Liver (tissue), 3 donors: ENCODE measurements at regions not wholly inside any gene's neighbourhood (a gene's known extent, or its start where the extent isn't known, plus 50 kb on each side); places are given as distances from the start of the nearest gene placed in this dataset.

Experiments
- CTCF ChIP-seq: fragments of 150-350 bp; IDR thresholded peaks from 2 replicates; pipeline ENCODE4 v1.5.1; 2017; ENCODE audit warnings: improper control_type of control experiment, low read depth, low read length; ENCODE audit not compliant: missing input control
- EGR1 ChIP-seq, 2 donors: IDR thresholded peaks; 2 replicates each; pipeline ENCODE4 v1.6.1; 2016 to 2018; ENCODE audit warnings: antibody characterized with exemption in 2 of 2, low read depth in 2 of 2
- FOXA1 ChIP-seq: IDR thresholded peaks from 2 replicates; pipeline ENCODE4 v1.6.1; 2016; ENCODE audit warnings: antibody characterized with exemption
- GABPA ChIP-seq, 2 donors: IDR thresholded peaks in 1 of 2; conservative IDR thresholded peaks in 1 of 2; 2 replicates each; pipeline ENCODE4 v1.6.1; 2016; ENCODE audit warnings: antibody characterized with exemption in 2 of 2, mild to moderate bottlenecking in 1 of 2, moderate library complexity in 1 of 2
- HNF4G ChIP-seq: IDR thresholded peaks from 2 replicates; pipeline ENCODE4 v1.6.1; 2016; ENCODE audit warnings: antibody characterized with exemption
- JUND ChIP-seq, 2 donors: IDR thresholded peaks; 2 replicates each; pipeline ENCODE4 v1.6.1; 2016; ENCODE audit warnings: antibody characterized with exemption in 2 of 2
- MAX ChIP-seq: IDR thresholded peaks from 2 replicates; pipeline ENCODE4 v1.6.1; 2016; ENCODE audit warnings: antibody characterized with exemption
- SP1 ChIP-seq: IDR thresholded peaks from 2 replicates; pipeline ENCODE4 v1.6.1; 2018; ENCODE audit warnings: antibody characterized with exemption, mild to moderate bottlenecking
- TAF1 ChIP-seq: conservative IDR thresholded peaks from 2 replicates; pipeline ENCODE4 v1.6.1; 2016; ENCODE audit warnings: antibody characterized with exemption, mild to moderate bottlenecking
- YY1 ChIP-seq: IDR thresholded peaks from 2 replicates; pipeline ENCODE4 v1.6.1; 2016; ENCODE audit warnings: antibody characterized with exemption, mild to moderate bottlenecking
- donor health status: healthy.
- donor health status: healthy.

DNA sequence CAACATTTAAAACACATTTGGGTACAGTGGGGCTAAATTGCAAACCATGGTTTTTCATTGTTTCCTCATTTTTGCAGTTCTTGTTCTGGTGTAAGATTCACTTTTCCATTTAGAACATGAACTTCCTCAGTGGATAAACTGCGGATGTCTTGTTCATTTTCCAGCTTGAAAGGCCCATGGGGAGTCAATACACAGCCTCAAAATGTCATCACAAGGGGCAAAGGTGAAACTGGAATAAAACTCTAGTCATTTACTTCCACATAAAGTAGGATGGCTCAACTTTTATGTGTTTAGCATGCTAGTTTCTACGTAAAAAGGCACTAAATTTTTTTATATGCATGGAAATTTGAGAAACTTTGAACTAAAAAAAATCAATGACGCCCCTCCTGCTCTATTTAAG, 718.8 kb downstream of the TLR4 start:
- TF ChIP-seq CTCF (no peak), MAX (no peak), EGR1 (IDR thresholded peaks at IDR 0.05; ENCODE audit: low read depth in 2 of 2) (no peak), TAF1 (no peak), SP1 (no peak), FOXA1 (no peak), HNF4G (no peak), GABPA (IDR thresholded peaks at IDR 0.05 in 1 of 2, conservative IDR thresholded peaks at IDR 0.05 in 1 of 2) (no peak), YY1 (no peak), JUND (IDR thresholded peaks at IDR 0.05) (no peak)
